ENCODE measurements at regions not wholly inside any gene's neighbourhood (a gene's known extent, or its start where the extent isn't known, plus 50 kb on each side); places are given as distances from the start of the nearest gene placed in this dataset.

- CTCF ChIA-PET: no interaction called here
- ATAC-seq: peak; percentile 97
- peak overlapping the region; percentile 92 for H3K27ac Mint-ChIP-seq
- H3K27me3 Mint-ChIP-seq (ENCODE audit: low read depth): no peaks in the 10 kb centered on the region
- DNase-seq (ENCODE audit: low spot score): peak; percentile 29
- H3K4me1 Mint-ChIP-seq: peaks cover 37% of the 10 kb centered on the region
- POLR2A ChIA-PET: no interaction called here
- H3K9me3 Mint-ChIP-seq: peaks cover 11% of the 10 kb centered on the region
- H3K4me3 Mint-ChIP-seq: no peak overlapping the region
- no peaks in the 10 kb centered on the region for H3K36me3 Mint-ChIP-seq
- TF ChIP-seq E2F5 (CRISPR knock-in tag; IDR thresholded peaks at IDR 0.05): no peak
- peak; percentile 38; the same call in 1 of the 2 replicates for TF ChIP-seq SP1 (CRISPR knock-in tag; conservative IDR thresholded peaks at IDR 0.05)
- TF ChIP-seq ETV6 (CRISPR knock-in tag; IDR thresholded peaks at IDR 0.05): peak; percentile 58; the same call in 1 of the 2 replicates
Measured at GRCh38 chr11:91804042-91804441, 420.6 kb upstream of the FAT3 start.

GRCh38 chr11:91802475-91802874, 422.1 kb upstream of the FAT3 start:
- 0 out of 2 replicates have a peak overlapping the region, but pooled peaks have one; percentile 10 for H3K27ac Mint-ChIP-seq
- peaks cover 37% of the 10 kb centered on the region for H3K4me1 Mint-ChIP-seq
- H3K27me3 Mint-ChIP-seq (ENCODE audit: low read depth): no peaks in the 10 kb centered on the region
- TF ChIP-seq EMX1 (CRISPR knock-in tag; IDR thresholded peaks at IDR 0.05) (no peak), FOXJ3 (CRISPR knock-in tag; IDR thresholded peaks at IDR 0.05; ENCODE audit: borderline replicate concordance) (no peak), GABPB1 (CRISPR knock-in tag; IDR thresholded peaks at IDR 0.05) (no peak), STAT6 (CRISPR knock-in tag; conservative IDR thresholded peaks at IDR 0.05; ENCODE audit: low read depth) (no peak), ARID4B (CRISPR knock-in tag; IDR thresholded peaks at IDR 0.05; ENCODE audit: borderline replicate concordance) (no peak), USF1 (CRISPR knock-in tag; IDR thresholded peaks at IDR 0.05) (no peak), MLX (CRISPR knock-in tag; IDR thresholded peaks at IDR 0.05) (no peak)
- H3K4me3 Mint-ChIP-seq: no peak overlapping the region
- ChIA-PET POLR2A (no interaction called here), CTCF (no interaction called here)
- DNase-seq (ENCODE audit: low spot score) (no peak), ATAC-seq (peak; percentile 30; the same call in 1 of the 2 replicates)
- H3K36me3 Mint-ChIP-seq: no peaks in the 10 kb centered on the region
- H3K9me3 Mint-ChIP-seq: peaks cover 11% of the 10 kb centered on the region

- ChIA-PET POLR2A (no interaction called here), CTCF (no interaction called here)
- Mint-ChIP-seq H3K9me3 (peaks cover 6% of the 10 kb centered on the region), H3K36me3 (no peaks in the 10 kb centered on the region), H3K27ac (no peak overlapping the region), H3K27me3 (ENCODE audit: low read depth) (no peaks in the 10 kb centered on the region), H3K4me3 (no peak overlapping the region), H3K4me1 (peaks cover 33% of the 10 kb centered on the region)
- DNase-seq (ENCODE audit: low spot score) (no peak), ATAC-seq (no peak)
- TF ChIP-seq ZNF232 (CRISPR knock-in tag; IDR thresholded peaks at IDR 0.05): no peak
- no peak for TF ChIP-seq ZNF219 (CRISPR knock-in tag; IDR thresholded peaks at IDR 0.05; ENCODE audit: borderline replicate concordance)
- no peak for TF ChIP-seq PRDM15 (CRISPR knock-in tag; IDR thresholded peaks at IDR 0.05)
- TF ChIP-seq TEAD1 (CRISPR knock-in tag; IDR thresholded peaks at IDR 0.05): no peak
- TF ChIP-seq ZNF281 (CRISPR knock-in tag; IDR thresholded peaks at IDR 0.05): no peak
Measured at GRCh38 chr11:91800208-91800914, 424.3 kb upstream of the FAT3 start.
